Stomach (tissue), 4 donors: ENCODE measurements at regions not wholly inside any gene's neighbourhood (a gene's known extent, or its start where the extent isn't known, plus 50 kb on each side); places are given as distances from the start of the nearest gene placed in this dataset.

Experiments used
- EP300 ChIP-seq: sonication (generic); formaldehyde crosslinking; IDR thresholded peaks from one replicate; pipeline ENCODE4 v1.6.1; 2017; ENCODE audit warnings: antibody characterized with exemption
- POLR2A ChIP-seq, 4 donors: fragments of 450-650 bp; IDR thresholded peaks; one replicate each; pipeline ENCODE4 v1.6.1; 2016; ENCODE audit warnings: antibody characterized with exemption in 4 of 4, control low read depth in 2 of 4, mild to moderate bottlenecking in 1 of 4, moderate library complexity in 1 of 4
- POLR2AphosphoS5 ChIP-seq, 3 donors: sonication (generic); formaldehyde crosslinking; IDR thresholded peaks; one replicate each; pipeline ENCODE4 v1.6.1; 2016; ENCODE audit warnings: antibody characterized with exemption in 3 of 3
- TF ChIP-seq, protein P1 (sequence below), 7 experiments: fragments of 450-650 bp in 4 of 7; fragments of 200-600 bp in 3 of 7; sonication (generic) in 3 of 7; IDR thresholded peaks; one replicate each; pipeline ENCODE4 v1.5.1; 2016 to 2019; ENCODE audit warnings: antibody characterized with exemption in 7 of 7, control low read depth in 2 of 7, mild to moderate bottlenecking in 1 of 7

DNA sequence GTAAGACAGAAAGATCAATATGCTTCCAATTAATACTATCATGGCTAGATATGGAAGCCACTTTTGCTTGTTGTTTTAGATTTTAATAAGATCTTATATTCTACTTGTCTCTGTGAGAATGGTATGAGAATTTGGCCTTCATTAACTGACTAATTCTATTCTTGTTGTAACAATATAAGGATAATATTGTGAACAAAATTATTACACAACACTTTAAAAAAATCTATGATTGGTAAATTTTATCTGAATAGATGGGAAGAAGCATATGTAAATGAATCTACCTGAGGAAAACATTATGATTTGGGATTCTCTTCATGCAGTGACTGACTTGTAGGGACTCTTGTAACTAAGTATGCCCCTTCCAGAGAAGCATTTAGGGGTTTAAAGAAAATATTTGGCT lies 308.9 kb upstream of the KCND2 start:
- TF ChIP-seq, protein P1, sequence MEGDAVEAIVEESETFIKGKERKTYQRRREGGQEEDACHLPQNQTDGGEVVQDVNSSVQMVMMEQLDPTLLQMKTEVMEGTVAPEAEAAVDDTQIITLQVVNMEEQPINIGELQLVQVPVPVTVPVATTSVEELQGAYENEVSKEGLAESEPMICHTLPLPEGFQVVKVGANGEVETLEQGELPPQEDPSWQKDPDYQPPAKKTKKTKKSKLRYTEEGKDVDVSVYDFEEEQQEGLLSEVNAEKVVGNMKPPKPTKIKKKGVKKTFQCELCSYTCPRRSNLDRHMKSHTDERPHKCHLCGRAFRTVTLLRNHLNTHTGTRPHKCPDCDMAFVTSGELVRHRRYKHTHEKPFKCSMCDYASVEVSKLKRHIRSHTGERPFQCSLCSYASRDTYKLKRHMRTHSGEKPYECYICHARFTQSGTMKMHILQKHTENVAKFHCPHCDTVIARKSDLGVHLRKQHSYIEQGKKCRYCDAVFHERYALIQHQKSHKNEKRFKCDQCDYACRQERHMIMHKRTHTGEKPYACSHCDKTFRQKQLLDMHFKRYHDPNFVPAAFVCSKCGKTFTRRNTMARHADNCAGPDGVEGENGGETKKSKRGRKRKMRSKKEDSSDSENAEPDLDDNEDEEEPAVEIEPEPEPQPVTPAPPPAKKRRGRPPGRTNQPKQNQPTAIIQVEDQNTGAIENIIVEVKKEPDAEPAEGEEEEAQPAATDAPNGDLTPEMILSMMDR (IDR thresholded peaks at IDR 0.05) = no peak
- no peak for TF ChIP-seq POLR2A (IDR thresholded peaks at IDR 0.05)
- TF ChIP-seq POLR2AphosphoS5 (IDR thresholded peaks at IDR 0.05) = no peak
- TF ChIP-seq EP300 = no peak
